H9 (cell line): ENCODE measurements at regions not wholly inside any gene's neighbourhood (a gene's known extent, or its start where the extent isn't known, plus 50 kb on each side); places are given as distances from the start of the nearest gene placed in this dataset.

ENCODE experiments used
- DNase-seq: peaks from one replicate; pipeline ENCODE4 v3.0.0-alpha.2; 2017
- H2AFZ ChIP-seq: one replicate; pipeline ENCODE4 v1.6.1; 2013; ENCODE audit warnings: mild to moderate bottlenecking, low read length, control low read depth, moderate library complexity
- H2AK5ac ChIP-seq: 2 replicates; pipeline ENCODE4 v1.6.1; 2013; ENCODE audit warnings: low read length, control low read depth, mixed read lengths; ENCODE audit not compliant: insufficient read length
- H2BK120ac ChIP-seq: one replicate; pipeline ENCODE4 v1.6.1; 2013; ENCODE audit warnings: low read depth, mild to moderate bottlenecking, low read length, control low read depth, inconsistent platforms; ENCODE audit not compliant: poor library complexity, severe bottlenecking
- H2BK12ac ChIP-seq: 2 replicates; pipeline ENCODE4 v1.6.1; 2013; ENCODE audit warnings: low read length, control low read depth, mixed read lengths, low read depth; ENCODE audit not compliant: insufficient read length
- H2BK15ac ChIP-seq: 2 replicates; pipeline ENCODE4 v1.6.1; 2013; ENCODE audit warnings: low read depth, low read length, control low read depth
- H2BK20ac ChIP-seq: one replicate; pipeline ENCODE4 v1.6.1; 2013; ENCODE audit warnings: low read depth, mild to moderate bottlenecking, low read length, control low read depth, inconsistent platforms; ENCODE audit not compliant: poor library complexity, severe bottlenecking
- H2BK5ac ChIP-seq: 2 replicates; pipeline ENCODE4 v1.6.1; 2013; ENCODE audit warnings: low read length, control low read depth, mixed read lengths; ENCODE audit not compliant: insufficient read length
- H3K14ac ChIP-seq: 2 replicates; pipeline ENCODE4 v1.6.1; 2013; ENCODE audit warnings: low read length, control low read depth; ENCODE audit not compliant: insufficient read depth
- H3K18ac ChIP-seq: 2 replicates; pipeline ENCODE4 v1.6.1; 2013; ENCODE audit warnings: low read depth, mild to moderate bottlenecking, mixed read lengths, low read length, control low read depth; ENCODE audit not compliant: insufficient read length
- H3K23ac ChIP-seq: 2 replicates; pipeline ENCODE4 v1.6.1; 2013; ENCODE audit warnings: low read length, control low read depth, mixed read lengths, low read depth; ENCODE audit not compliant: insufficient read length
- H3K23me2 ChIP-seq: 2 replicates; pipeline ENCODE4 v1.6.1; 2013; ENCODE audit warnings: low read depth, mild to moderate bottlenecking, mixed read lengths, low read length, control low read depth; ENCODE audit not compliant: insufficient read length, poor library complexity, severe bottlenecking
- H3K27ac ChIP-seq: 2 replicates; pipeline ENCODE4 v1.5.1; 2013; ENCODE audit warnings: low read length, control low read depth, mixed read lengths, low read depth; ENCODE audit not compliant: insufficient read length
- H3K27me3 ChIP-seq: 2 replicates; pipeline ENCODE4 v1.6.1; 2013; ENCODE audit warnings: low read length, control low read depth, inconsistent platforms; ENCODE audit not compliant: insufficient read depth
- H3K4ac ChIP-seq: 2 replicates; pipeline ENCODE4 v1.6.1; 2013; ENCODE audit warnings: low read depth, mild to moderate bottlenecking, control low read depth, inconsistent platforms, low read length, moderate library complexity
- H3K4me1 ChIP-seq: 2 replicates; pipeline ENCODE4 v1.6.1; 2013; ENCODE audit warnings: low read length, control low read depth, inconsistent platforms; ENCODE audit not compliant: insufficient read depth
- H3K4me2 ChIP-seq: 2 replicates; pipeline ENCODE4 v1.6.1; 2013; ENCODE audit warnings: low read length, control low read depth, mixed read lengths; ENCODE audit not compliant: insufficient read length, insufficient read depth
- H3K56ac ChIP-seq: 2 replicates; pipeline ENCODE4 v1.6.1; 2013; ENCODE audit warnings: low read depth, mild to moderate bottlenecking, mixed read lengths, low read length, control low read depth; ENCODE audit not compliant: insufficient read length
- H3K79me1 ChIP-seq: 2 replicates; pipeline ENCODE4 v1.6.1; 2013; ENCODE audit warnings: low read depth, mild to moderate bottlenecking, moderate library complexity, low read length, control low read depth, inconsistent platforms; ENCODE audit not compliant: insufficient read depth, poor library complexity, severe bottlenecking
- H3K79me2 ChIP-seq: 2 replicates; pipeline ENCODE4 v1.6.1; 2013; ENCODE audit warnings: low read length, control low read depth, inconsistent platforms; ENCODE audit not compliant: insufficient read depth
- H3K9ac ChIP-seq: 2 replicates; pipeline ENCODE4 v1.6.1; 2013; ENCODE audit warnings: low read length, control low read depth, mixed read lengths; ENCODE audit not compliant: insufficient read length; ENCODE audit errors: extremely low read depth
- H3K9me3 ChIP-seq: one replicate; pipeline ENCODE4 v1.6.1; 2013; ENCODE audit warnings: low read depth, low read length, inconsistent platforms; ENCODE audit not compliant: control insufficient read depth
- H3T11ph ChIP-seq: one replicate; pipeline ENCODE4 v1.6.1; 2013; ENCODE audit warnings: mild to moderate bottlenecking, low read length, control low read depth, inconsistent platforms
- H4K20me1 ChIP-seq: one replicate; pipeline ENCODE4 v1.6.1; 2013; ENCODE audit not compliant: control insufficient read depth, insufficient read length, insufficient read depth
- H4K5ac ChIP-seq: 2 replicates; pipeline ENCODE4 v1.6.1; 2013; ENCODE audit warnings: low read depth, mild to moderate bottlenecking, mixed read lengths, low read length, control low read depth; ENCODE audit not compliant: insufficient read length
- H4K8ac ChIP-seq: replicated peaks from 2 replicates; pipeline ENCODE4 v1.6.1; 2013; ENCODE audit warnings: low read length, control low read depth, mixed read lengths, low read depth; ENCODE audit not compliant: insufficient read length
- H4K91ac ChIP-seq: 2 replicates; pipeline ENCODE4 v1.6.1; 2013; ENCODE audit warnings: low read depth, mild to moderate bottlenecking, moderate library complexity, mixed read lengths, low read length, control low read depth; ENCODE audit not compliant: insufficient read length
- H3K27ac Mint-ChIP-seq, 3 experiments: 2 replicates in 2 of 3; 3 replicates in 1 of 3; pipeline ENCODE4 v1.8.0; 2020 to 2021; ENCODE audit warnings: mixed read lengths in 3 of 3, mild to moderate bottlenecking in 1 of 3, moderate library complexity in 1 of 3
- H3K27me3 Mint-ChIP-seq: 2 replicates; pipeline ENCODE4 v1.8.0; 2021; ENCODE audit warnings: low read depth, mild to moderate bottlenecking, moderate library complexity, mixed read lengths
- H3K36me3 Mint-ChIP-seq, 3 experiments: 2 replicates in 2 of 3; 3 replicates in 1 of 3; pipeline ENCODE4 v1.8.0; 2020 to 2021; ENCODE audit warnings: low read depth in 3 of 3, mixed read lengths in 3 of 3; ENCODE audit not compliant: insufficient read depth in 1 of 3
- H3K4me1 Mint-ChIP-seq, 2 experiments: 2 replicates each; pipeline ENCODE4 v1.8.0; 2020; ENCODE audit warnings: mixed read lengths in 2 of 2
- H3K4me3 Mint-ChIP-seq, 2 experiments: 2 replicates in 1 of 2; 3 replicates in 1 of 2; pipeline ENCODE4 v1.8.0; 2020 to 2021; ENCODE audit warnings: mild to moderate bottlenecking in 2 of 2, mixed read lengths in 2 of 2, moderate library complexity in 1 of 2
- H3K9me3 Mint-ChIP-seq, 2 experiments: 2 replicates in 1 of 2; 3 replicates in 1 of 2; pipeline ENCODE4 v1.8.0; 2020; ENCODE audit warnings: mild to moderate bottlenecking in 2 of 2, mixed read lengths in 2 of 2, moderate library complexity in 1 of 2
- TF ChIP-seq, protein P1 (sequence below): fragments of 200-600 bp; sonication (generic); conservative IDR thresholded peaks from 3 replicates; pipeline ENCODE4 v1.8.0; 2021; ENCODE audit warnings: antibody characterized with exemption, mild to moderate bottlenecking

DNA sequence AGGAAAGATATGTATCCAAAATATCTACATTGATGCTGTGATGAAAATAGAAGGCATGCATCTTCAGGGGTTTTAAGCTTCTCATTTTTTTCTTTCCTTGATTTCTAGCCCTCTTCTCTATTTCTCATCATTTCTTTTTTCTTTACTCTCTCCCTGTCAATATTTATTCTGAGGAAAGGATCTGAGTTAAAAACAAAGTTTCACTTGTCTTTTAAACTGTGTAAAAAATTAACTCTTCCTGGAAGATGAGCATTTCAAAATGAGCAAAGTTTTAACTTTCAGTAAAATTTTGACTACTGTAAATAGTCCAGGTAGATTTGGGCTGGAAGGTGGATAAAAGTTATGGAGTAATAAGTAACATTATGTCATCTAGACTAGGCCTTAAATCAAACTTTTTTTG lies 500.2 kb upstream of the GBE1 start:
- H2BK5ac ChIP-seq, result no peak overlapping the region
- no peaks in the 10 kb centered on the region for H3K27me3 ChIP-seq
- H4K91ac ChIP-seq, result no peak overlapping the region
- peaks cover 16% of the 10 kb centered on the region in 2 experiments for H3K4me1 Mint-ChIP-seq
- no peak overlapping the region for H2BK12ac ChIP-seq
- no peak overlapping the region for H2AK5ac ChIP-seq
- no peak overlapping the region for H3K27ac ChIP-seq
- H2BK120ac ChIP-seq, result no peak overlapping the region
- no peak overlapping the region; a peak in 1 of 7 replicates for H3K27ac Mint-ChIP-seq
- no peak overlapping the region for H3K18ac ChIP-seq
- no peak overlapping the region for H3K4ac ChIP-seq
- no peaks in the 10 kb centered on the region; a peak in 1 of 5 replicates for H3K9me3 Mint-ChIP-seq
- no peaks in the 10 kb centered on the region for H3K23me2 ChIP-seq
- H3K27me3 Mint-ChIP-seq, result no peaks in the 10 kb centered on the region
- TF ChIP-seq, protein P1, sequence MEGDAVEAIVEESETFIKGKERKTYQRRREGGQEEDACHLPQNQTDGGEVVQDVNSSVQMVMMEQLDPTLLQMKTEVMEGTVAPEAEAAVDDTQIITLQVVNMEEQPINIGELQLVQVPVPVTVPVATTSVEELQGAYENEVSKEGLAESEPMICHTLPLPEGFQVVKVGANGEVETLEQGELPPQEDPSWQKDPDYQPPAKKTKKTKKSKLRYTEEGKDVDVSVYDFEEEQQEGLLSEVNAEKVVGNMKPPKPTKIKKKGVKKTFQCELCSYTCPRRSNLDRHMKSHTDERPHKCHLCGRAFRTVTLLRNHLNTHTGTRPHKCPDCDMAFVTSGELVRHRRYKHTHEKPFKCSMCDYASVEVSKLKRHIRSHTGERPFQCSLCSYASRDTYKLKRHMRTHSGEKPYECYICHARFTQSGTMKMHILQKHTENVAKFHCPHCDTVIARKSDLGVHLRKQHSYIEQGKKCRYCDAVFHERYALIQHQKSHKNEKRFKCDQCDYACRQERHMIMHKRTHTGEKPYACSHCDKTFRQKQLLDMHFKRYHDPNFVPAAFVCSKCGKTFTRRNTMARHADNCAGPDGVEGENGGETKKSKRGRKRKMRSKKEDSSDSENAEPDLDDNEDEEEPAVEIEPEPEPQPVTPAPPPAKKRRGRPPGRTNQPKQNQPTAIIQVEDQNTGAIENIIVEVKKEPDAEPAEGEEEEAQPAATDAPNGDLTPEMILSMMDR, result no peak
- H2BK20ac ChIP-seq, result no peak overlapping the region
- no peaks in the 10 kb centered on the region for H3K9me3 ChIP-seq
- no peak overlapping the region for H3K4me2 ChIP-seq
- no peak overlapping the region for H4K8ac ChIP-seq
- H3T11ph ChIP-seq, result no peak overlapping the region
- H4K5ac ChIP-seq, result no peak overlapping the region
- no peak overlapping the region for H2BK15ac ChIP-seq
- no peak overlapping the region for H3K9ac ChIP-seq
- no peak overlapping the region for H3K23ac ChIP-seq
- H3K79me2 ChIP-seq, result no peaks in the 10 kb centered on the region
- H3K4me1 ChIP-seq, result no peaks in the 10 kb centered on the region
- H3K36me3 Mint-ChIP-seq, result no peaks in the 10 kb centered on the region
- no peak for DNase-seq
- H3K14ac ChIP-seq, result no peak overlapping the region
- H2AFZ ChIP-seq, result no peak overlapping the region
- H3K79me1 ChIP-seq, result no peaks in the 10 kb centered on the region
- H3K4me3 Mint-ChIP-seq, result no peak overlapping the region
- H4K20me1 ChIP-seq, result no peaks in the 10 kb centered on the region
- H3K56ac ChIP-seq, result no peak overlapping the region
